Panc1 (cell line): ENCODE measurements at regions not wholly inside any gene's neighbourhood (a gene's known extent, or its start where the extent isn't known, plus 50 kb on each side); places are given as distances from the start of the nearest gene placed in this dataset.

Experiments used
- CTCF ChIP-seq: fragments of 450-650 bp; IDR thresholded peaks from 2 replicates; pipeline ENCODE4 v1.5.1; 2017; ENCODE audit warnings: mild to moderate bottlenecking
- POLR2AphosphoS5 ChIP-seq: IDR thresholded peaks from 2 replicates; pipeline ENCODE4 v1.6.1; 2012; ENCODE audit warnings: mild to moderate bottlenecking, low read depth, low read length, moderate library complexity
- REST ChIP-seq, 2 experiments: IDR thresholded peaks; 2 replicates each; pipeline ENCODE4 v1.6.1; 2011 to 2012; ENCODE audit warnings: low read depth in 2 of 2, control low read depth in 1 of 2, low read length in 1 of 2, mild to moderate bottlenecking in 1 of 2, moderate library complexity in 1 of 2; ENCODE audit not compliant: insufficient read depth in 1 of 2
- SIN3A ChIP-seq: IDR thresholded peaks from 2 replicates; pipeline ENCODE4 v1.6.1; 2012; ENCODE audit warnings: low read depth, mild to moderate bottlenecking, low read length, moderate library complexity, borderline replicate concordance; ENCODE audit not compliant: insufficient read depth
- TCF7L2 ChIP-seq: IDR thresholded peaks from 2 replicates; pipeline ENCODE4 v1.6.1; 2011; ENCODE audit warnings: mild to moderate bottlenecking, low read depth, low read length, inconsistent platforms

- TF ChIP-seq SIN3A: no peak
- TF ChIP-seq CTCF: no peak
- no peak for TF ChIP-seq POLR2AphosphoS5
- TF ChIP-seq REST (IDR thresholded peaks at IDR 0.05; ENCODE audit: insufficient read depth in 1 of 2, low read depth in 2 of 2, low read length in 1 of 2): no peak
- no peak for TF ChIP-seq TCF7L2
Observed at GRCh38 chr3:68614087-68614486, 318.3 kb downstream of the TAFA4 start.
